CD4-positive, CD25-positive, alpha-beta regulatory T cell (primary cell): ENCODE measurements at regions not wholly inside any gene's neighbourhood (a gene's known extent, or its start where the extent isn't known, plus 50 kb on each side); places are given as distances from the start of the nearest gene placed in this dataset.

ENCODE experiments used
- ATAC-seq, 2 donors: fragments of 150-1000 bp; cut with Tn5 transposase; one replicate each; pipeline ENCODE4 v1.10.0; 2021; ENCODE audit warnings: low read depth in 2 of 2, moderate number of reproducible peaks in 2 of 2, moderate library complexity in 1 of 2
- DNase-seq, 3 donors: peaks; one replicate each; pipeline versions ENCODE4 v3.0.0 to v3.0.0-alpha.2; 2012 to 2022; ENCODE audit warnings: mixed read lengths in 1 of 3
- H3K27ac ChIP-seq: one replicate; pipeline ENCODE4 v1.7.0; 2013; ENCODE audit warnings: mild to moderate bottlenecking, low read length; ENCODE audit not compliant: insufficient read depth, poor library complexity, severe bottlenecking
- H3K27me3 ChIP-seq: one replicate; pipeline ENCODE4 v1.7.0; 2013; ENCODE audit warnings: low read length; ENCODE audit not compliant: control insufficient read depth, insufficient read depth
- H3K36me3 ChIP-seq: one replicate; pipeline ENCODE4 v1.7.0; 2013; ENCODE audit warnings: mild to moderate bottlenecking, low read length, moderate library complexity; ENCODE audit not compliant: control insufficient read depth, insufficient read depth
- H3K4me1 ChIP-seq: 2 replicates; pipeline ENCODE4 v1.7.0; 2013; ENCODE audit warnings: mild to moderate bottlenecking, low read length; ENCODE audit not compliant: insufficient read depth, control insufficient read depth, poor library complexity, severe bottlenecking
- H3K4me3 ChIP-seq: one replicate; pipeline ENCODE4 v1.7.0; 2013; ENCODE audit warnings: low read depth, mild to moderate bottlenecking, low read length, moderate library complexity
- H3K9me3 ChIP-seq, 2 experiments: 1 replicate in 1 of 2; 2 replicates in 1 of 2; pipeline ENCODE4 v1.7.0; 2013; ENCODE audit warnings: low read length in 2 of 2, mild to moderate bottlenecking in 1 of 2, moderate library complexity in 1 of 2; ENCODE audit not compliant: control insufficient read depth in 2 of 2
- H3K27ac Mint-ChIP-seq, 3 donors: one replicate each; pipeline ENCODE4 v1.8.0; 2020 to 2022; ENCODE audit warnings: mild to moderate bottlenecking in 3 of 3, mixed read lengths in 3 of 3, moderate library complexity in 2 of 3
- H3K27me3 Mint-ChIP-seq: one replicate; pipeline ENCODE4 v1.8.0; 2022; ENCODE audit warnings: mild to moderate bottlenecking, mixed read lengths
- H3K36me3 Mint-ChIP-seq: one replicate; pipeline ENCODE4 v1.8.0; 2020; ENCODE audit warnings: mixed read lengths
- H3K4me1 Mint-ChIP-seq, 4 donors: one replicate each; pipeline ENCODE4 v1.8.0; 2020 to 2022; ENCODE audit warnings: mixed read lengths in 4 of 4, mild to moderate bottlenecking in 1 of 4
- H3K4me3 Mint-ChIP-seq, 4 donors: one replicate each; pipeline ENCODE4 v1.8.0; 2020 to 2022; ENCODE audit warnings: mild to moderate bottlenecking in 4 of 4, mixed read lengths in 4 of 4, moderate library complexity in 3 of 4
- H3K9me3 Mint-ChIP-seq, 7 donors: one replicate each; pipeline ENCODE4 v1.8.0; 2020 to 2022; ENCODE audit warnings: mixed read lengths in 7 of 7, mild to moderate bottlenecking in 3 of 7, moderate library complexity in 2 of 7

GRCh38 chr16:73383988-73384365, 336.0 kb upstream of the ZFHX3 start:
- Mint-ChIP-seq H3K4me3 (no peak overlapping the region), H3K27ac (no peak overlapping the region), H3K4me1 (no peaks in the 10 kb centered on the region), H3K27me3 (no peaks in the 10 kb centered on the region), H3K9me3 (peaks cover 0 to 3% (median 0%) of the 10 kb centered on the region in 7 donors), H3K36me3 (no peaks in the 10 kb centered on the region)
- ATAC-seq (no peak), DNase-seq (no peak)
- Histone ChIP-seq H3K4me1 (no peaks in the 10 kb centered on the region), H3K27me3 (no peaks in the 10 kb centered on the region), H3K9me3 (no peaks in the 10 kb centered on the region), H3K27ac (no peak overlapping the region), H3K36me3 (no peaks in the 10 kb centered on the region), H3K4me3 (no peak overlapping the region)

GRCh38 chr16:73383195-73383987, 335.5 kb upstream of the ZFHX3 start:
- H3K9me3 ChIP-seq, result no peaks in the 10 kb centered on the region
- ATAC-seq (no peak), DNase-seq (no peak)
- no peak overlapping the region for H3K27ac ChIP-seq
- H3K27ac Mint-ChIP-seq, result no peak overlapping the region
- no peaks in the 10 kb centered on the region for H3K4me1 ChIP-seq
- H3K4me1 Mint-ChIP-seq, result no peaks in the 10 kb centered on the region
- H3K36me3 ChIP-seq, result no peaks in the 10 kb centered on the region
- no peak overlapping the region for H3K4me3 ChIP-seq
- no peaks in the 10 kb centered on the region for H3K36me3 Mint-ChIP-seq
- no peaks in the 10 kb centered on the region for H3K27me3 ChIP-seq
- H3K9me3 Mint-ChIP-seq, result peaks cover 0 to 5% (median 0%) of the 10 kb centered on the region in 7 donors
- H3K4me3 Mint-ChIP-seq, result no peak overlapping the region
- H3K27me3 Mint-ChIP-seq, result no peaks in the 10 kb centered on the region

GRCh38 chr16:73378471-73378870, 330.5 kb upstream of the ZFHX3 start:
- no peaks in the 10 kb centered on the region for H3K27me3 Mint-ChIP-seq
- no peaks in the 10 kb centered on the region for H3K27me3 ChIP-seq
- no peaks in the 10 kb centered on the region for H3K4me1 Mint-ChIP-seq

GRCh38 chr16:73371584-73372319, 323.8 kb upstream of the ZFHX3 start:
- Histone ChIP-seq H3K4me1 (no peaks in the 10 kb centered on the region), H3K27ac (no peak overlapping the region), H3K9me3 (no peaks in the 10 kb centered on the region), H3K36me3 (no peaks in the 10 kb centered on the region), H3K27me3 (no peaks in the 10 kb centered on the region), H3K4me3 (no peak overlapping the region)
- Mint-ChIP-seq H3K36me3 (no peaks in the 10 kb centered on the region), H3K4me1 (no peaks in the 10 kb centered on the region), H3K9me3 (peaks cover 0 to 5% (median 0%) of the 10 kb centered on the region in 7 donors), H3K27ac (no peak overlapping the region), H3K4me3 (no peak overlapping the region), H3K27me3 (no peaks in the 10 kb centered on the region)
- ATAC-seq, result no peak
- no peak for DNase-seq

More at GRCh38 chr16:73378471-73378870, 330.5 kb upstream of the ZFHX3 start:
- DNase-seq, result no peak
- Histone ChIP-seq H3K36me3 (no peaks in the 10 kb centered on the region), H3K27ac (no peak overlapping the region), H3K9me3 (no peaks in the 10 kb centered on the region), H3K4me3 (no peak overlapping the region), H3K4me1 (no peaks in the 10 kb centered on the region)
- no peak overlapping the region for H3K27ac Mint-ChIP-seq
- no peak for ATAC-seq
- H3K36me3 Mint-ChIP-seq, result no peaks in the 10 kb centered on the region
- H3K4me3 Mint-ChIP-seq, result no peak overlapping the region
- peaks cover 0 to 5% (median 0%) of the 10 kb centered on the region in 7 donors for H3K9me3 Mint-ChIP-seq

- no peak for ATAC-seq
- Histone ChIP-seq H3K27ac (no peak overlapping the region), H3K9me3 (no peaks in the 10 kb centered on the region), H3K36me3 (no peaks in the 10 kb centered on the region), H3K4me1 (no peaks in the 10 kb centered on the region), H3K27me3 (no peaks in the 10 kb centered on the region), H3K4me3 (no peak overlapping the region)
- Mint-ChIP-seq H3K9me3 (peaks cover 0 to 3% (median 0%) of the 10 kb centered on the region in 7 donors), H3K27ac (no peak overlapping the region), H3K36me3 (no peaks in the 10 kb centered on the region), H3K4me1 (no peaks in the 10 kb centered on the region), H3K4me3 (no peak overlapping the region), H3K27me3 (no peaks in the 10 kb centered on the region)
- no peak for DNase-seq
Measured at GRCh38 chr16:73369851-73370250, 321.9 kb upstream of the ZFHX3 start.

GRCh38 chr16:73368715-73369114, 320.8 kb upstream of the ZFHX3 start:
- H3K9me3 Mint-ChIP-seq, result peaks cover 0 to 3% (median 0%) of the 10 kb centered on the region in 7 donors

GRCh38 chr16:73365016-73365551, 317.2 kb upstream of the ZFHX3 start:
- Histone ChIP-seq H3K4me1 (no peaks in the 10 kb centered on the region), H3K27me3 (no peaks in the 10 kb centered on the region), H3K9me3 (no peaks in the 10 kb centered on the region), H3K36me3 (no peaks in the 10 kb centered on the region), H3K4me3 (no peak overlapping the region), H3K27ac (no peak overlapping the region)
- Mint-ChIP-seq H3K27me3 (no peaks in the 10 kb centered on the region), H3K4me1 (no peaks in the 10 kb centered on the region), H3K4me3 (no peak overlapping the region), H3K27ac (no peak overlapping the region), H3K36me3 (no peaks in the 10 kb centered on the region), H3K9me3 (peaks cover 0 to 3% (median 0%) of the 10 kb centered on the region in 7 donors)
- no peak for ATAC-seq
- DNase-seq, result no peak

More at GRCh38 chr16:73368715-73369114, 320.8 kb upstream of the ZFHX3 start:
- DNase-seq, result no peak
- Histone ChIP-seq H3K9me3 (no peaks in the 10 kb centered on the region), H3K4me1 (no peaks in the 10 kb centered on the region), H3K36me3 (no peaks in the 10 kb centered on the region), H3K27me3 (no peaks in the 10 kb centered on the region), H3K27ac (no peak overlapping the region), H3K4me3 (no peak overlapping the region)
- no peak overlapping the region for H3K4me3 Mint-ChIP-seq
- ATAC-seq, result no peak
- H3K36me3 Mint-ChIP-seq, result no peaks in the 10 kb centered on the region
- H3K27me3 Mint-ChIP-seq, result no peaks in the 10 kb centered on the region
- no peak overlapping the region for H3K27ac Mint-ChIP-seq
- H3K4me1 Mint-ChIP-seq, result no peaks in the 10 kb centered on the region
